ENCODE measurements at regions not wholly inside any gene's neighbourhood (a gene's known extent, or its start where the extent isn't known, plus 50 kb on each side); places are given as distances from the start of the nearest gene placed in this dataset.

GRCh38 chr2:122129399-122129798 lies 373.9 kb downstream of the TSN start:
- no peak for DNase-seq (ENCODE audit: extremely low read depth, low read depth)
- no peak for TF ChIP-seq CTCF (IDR thresholded peaks at IDR 0.05; ENCODE audit: low read depth, low read length)

- no peak for TF ChIP-seq CTCF (IDR thresholded peaks at IDR 0.05; ENCODE audit: low read depth, low read length)
- no peak for DNase-seq (ENCODE audit: extremely low read depth, low read depth)
Measured at GRCh38 chr2:122132147-122132691, 376.8 kb downstream of the TSN start.

GRCh38 chr2:122135021-122135937 lies 379.8 kb downstream of the TSN start:
- no peak for DNase-seq (ENCODE audit: extremely low read depth, low read depth)
- no peak for TF ChIP-seq CTCF (IDR thresholded peaks at IDR 0.05; ENCODE audit: low read depth, low read length)

GRCh38 chr2:122136056-122136455 lies 380.6 kb downstream of the TSN start:
- DNase-seq (ENCODE audit: extremely low read depth, low read depth), result no peak
- peak; percentile 3 for TF ChIP-seq CTCF (IDR thresholded peaks at IDR 0.05; ENCODE audit: low read depth, low read length)

- DNase-seq (ENCODE audit: extremely low read depth, low read depth), result no peak
- TF ChIP-seq CTCF (IDR thresholded peaks at IDR 0.05; ENCODE audit: low read depth, low read length), result no peak
Measured at GRCh38 chr2:122138561-122138960, 383.1 kb downstream of the TSN start.

GRCh38 chr2:122139739-122140420 lies 384.4 kb downstream of the TSN start:
- TF ChIP-seq CTCF (IDR thresholded peaks at IDR 0.05; ENCODE audit: low read depth, low read length), result no peak
- no peak for DNase-seq (ENCODE audit: extremely low read depth, low read depth)

GRCh38 chr2:122144884-122145283 lies 389.4 kb downstream of the TSN start:
- DNase-seq (ENCODE audit: extremely low read depth, low read depth), result no peak
- no peak for TF ChIP-seq CTCF (IDR thresholded peaks at IDR 0.05; ENCODE audit: low read depth, low read length)
